ENCODE measurements at regions not wholly inside any gene's neighbourhood (a gene's known extent, or its start where the extent isn't known, plus 50 kb on each side); places are given as distances from the start of the nearest gene placed in this dataset.

GRCh38 chr11:29087200-29087812 is 929.5 kb downstream of the KCNA4 start:
- TF ChIP-seq REST (IDR thresholded peaks at IDR 0.05; ENCODE audit: low read depth) = no peak
- TF ChIP-seq CTCF (IDR thresholded peaks at IDR 0.05 in 2 of 3, conservative IDR thresholded peaks at IDR 0.05 in 1 of 3; ENCODE audit: borderline replicate concordance in 1 of 3, insufficient read depth in 1 of 3, low read depth in 2 of 3, low read length in 2 of 3) = no peak
- no peak for TF ChIP-seq EZH2 (IDR thresholded peaks at IDR 0.05)
- no peak for TF ChIP-seq YY1 (IDR thresholded peaks at IDR 0.05; ENCODE audit: extremely low read depth, insufficient replicate concordance, low read depth, low read length)
- no peak for TF ChIP-seq POLR2AphosphoS5 (IDR thresholded peaks at IDR 0.05; ENCODE audit: low read depth, low read length)
- TF ChIP-seq POLR2A (IDR thresholded peaks at IDR 0.05; ENCODE audit: borderline replicate concordance, extremely low read depth, insufficient read depth, insufficient read length) = no peak
